Dedifferentiated amniotic fluid mesenchymal stem cell (primary cell): ENCODE measurements at regions not wholly inside any gene's neighbourhood (a gene's known extent, or its start where the extent isn't known, plus 50 kb on each side); places are given as distances from the start of the nearest gene placed in this dataset.
"Not testable (repeated sequence)": the region's sequence is repeated elsewhere in the genome, so short reads cannot be mapped to it uniquely, and the experiment has no call there.

Experiments used
- DNase-seq: peaks from one replicate; pipeline ENCODE4 v3.0.0-alpha.2; 2016; ENCODE audit errors: extremely low spot score

DNA sequence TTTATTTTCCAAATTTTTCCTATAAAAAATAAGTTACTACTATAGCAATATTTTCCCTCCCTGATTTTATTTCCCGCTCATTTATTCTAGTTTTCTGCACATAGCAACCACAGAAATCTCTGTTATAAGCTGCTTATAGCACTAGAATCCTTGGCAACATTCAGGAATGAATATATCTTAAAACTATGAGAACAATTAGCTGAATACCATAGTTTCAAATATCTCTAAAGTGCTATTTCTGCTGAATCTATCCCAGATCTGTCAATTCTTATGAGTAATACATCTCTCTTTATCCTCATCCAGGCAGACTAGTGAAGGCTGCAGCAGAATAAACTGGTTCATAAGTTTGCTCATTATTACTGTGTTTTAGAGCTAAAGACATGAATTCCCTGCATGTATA, 622.9 kb upstream of the DIPK2B start:
- peak; percentile 29 for DNase-seq

DNA sequence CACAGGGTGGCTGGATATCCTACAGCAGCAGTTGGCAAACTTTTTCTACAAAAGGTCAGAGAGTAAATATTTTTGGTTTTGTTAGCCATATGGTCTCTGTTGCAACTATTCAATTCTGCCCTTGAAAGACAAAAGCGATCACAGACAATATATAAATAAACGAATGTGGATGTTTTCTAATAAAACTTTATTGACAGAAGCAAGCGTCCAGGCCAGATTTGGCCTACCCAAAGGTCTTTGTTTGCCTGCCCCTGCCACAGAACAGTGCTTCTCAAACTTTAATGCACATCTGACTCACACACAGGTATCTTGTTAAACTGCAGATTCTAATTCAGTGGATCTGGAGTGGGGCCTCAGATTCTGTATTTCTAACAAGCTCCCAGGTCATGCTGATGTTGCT, 621.4 kb upstream of the DIPK2B start:
- no peak for DNase-seq

DNA sequence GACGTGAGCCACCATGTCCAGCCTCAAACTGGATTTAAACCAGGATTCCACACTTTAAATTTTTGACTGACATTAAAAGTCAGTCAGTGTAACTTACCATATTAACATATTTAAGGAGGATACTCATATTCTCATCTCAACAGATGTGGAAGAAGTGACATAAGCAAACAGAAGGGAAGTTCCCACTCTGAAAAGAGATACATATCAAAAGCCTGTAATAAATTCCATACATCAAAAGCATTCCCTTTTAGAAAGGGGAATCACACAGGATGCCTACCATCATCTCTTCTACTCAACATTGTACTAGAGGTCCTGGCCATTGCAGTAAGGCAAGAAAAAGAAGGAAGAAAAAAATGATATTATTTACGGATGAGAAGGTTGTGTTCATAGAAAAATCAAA, 618.2 kb upstream of the DIPK2B start:
- no peak for DNase-seq

DNA sequence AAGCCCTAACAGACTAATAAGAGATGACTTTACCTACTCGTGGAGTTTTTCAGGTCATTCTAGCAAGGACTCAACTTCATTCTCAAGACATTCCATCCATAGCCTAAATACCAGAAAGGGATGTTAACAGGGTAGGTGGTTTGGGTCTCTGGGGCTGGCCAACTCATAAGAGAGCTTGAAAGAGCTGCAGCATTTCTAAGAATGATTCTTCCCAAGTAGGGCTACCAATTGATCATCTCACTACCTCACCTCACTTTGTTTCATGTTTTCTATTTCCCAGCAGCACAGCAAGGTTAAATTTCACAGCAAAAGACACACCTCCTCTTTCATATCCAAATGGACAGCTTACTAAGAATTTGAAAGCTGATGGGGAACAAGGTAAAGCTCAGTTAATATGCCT, 614.8 kb upstream of the DIPK2B start:
- DNase-seq, result no peak

GRCh38 chrX:45811326-45811725, 610.6 kb upstream of the DIPK2B start:
- DNase-seq, result no peak

DNA sequence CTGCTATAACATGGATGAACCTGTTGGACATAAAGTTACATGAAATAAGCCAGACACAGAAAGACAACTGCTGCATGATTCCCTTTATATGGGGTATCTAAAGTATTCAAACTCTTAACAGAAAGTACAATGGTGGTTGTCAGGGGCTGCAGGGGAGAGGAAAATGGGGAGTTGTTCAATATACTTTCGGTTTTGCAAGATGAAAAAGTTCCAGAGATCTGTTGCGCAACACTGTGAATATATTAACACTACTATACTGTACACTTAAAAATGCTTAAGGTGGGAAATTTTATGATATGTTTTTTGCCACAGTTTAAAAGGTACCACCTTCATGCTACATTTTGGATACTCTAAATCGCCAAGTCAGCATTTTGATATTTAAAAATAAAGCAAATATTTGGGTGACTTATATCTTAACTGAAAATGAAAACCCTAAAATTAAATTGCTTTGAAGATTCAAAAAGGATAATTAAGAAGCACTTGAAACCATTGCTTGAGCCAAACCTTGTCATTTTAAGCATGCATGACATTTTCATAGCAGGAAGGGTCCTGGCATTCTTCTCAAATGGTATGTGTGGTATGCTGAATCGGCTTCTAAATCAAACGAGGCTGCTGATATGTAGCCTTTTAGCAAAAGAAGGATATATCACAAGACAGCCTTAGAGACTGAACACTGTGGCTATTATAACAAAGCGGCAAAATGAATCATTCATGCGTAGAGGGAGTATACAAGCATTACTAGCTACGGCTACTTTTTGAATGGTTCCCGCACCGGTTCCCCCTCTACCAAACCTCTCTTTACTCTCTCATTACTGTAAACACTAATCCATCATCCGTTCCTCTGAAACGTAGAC, 607.1 kb upstream of the DIPK2B start:
- no peak for DNase-seq

DNA sequence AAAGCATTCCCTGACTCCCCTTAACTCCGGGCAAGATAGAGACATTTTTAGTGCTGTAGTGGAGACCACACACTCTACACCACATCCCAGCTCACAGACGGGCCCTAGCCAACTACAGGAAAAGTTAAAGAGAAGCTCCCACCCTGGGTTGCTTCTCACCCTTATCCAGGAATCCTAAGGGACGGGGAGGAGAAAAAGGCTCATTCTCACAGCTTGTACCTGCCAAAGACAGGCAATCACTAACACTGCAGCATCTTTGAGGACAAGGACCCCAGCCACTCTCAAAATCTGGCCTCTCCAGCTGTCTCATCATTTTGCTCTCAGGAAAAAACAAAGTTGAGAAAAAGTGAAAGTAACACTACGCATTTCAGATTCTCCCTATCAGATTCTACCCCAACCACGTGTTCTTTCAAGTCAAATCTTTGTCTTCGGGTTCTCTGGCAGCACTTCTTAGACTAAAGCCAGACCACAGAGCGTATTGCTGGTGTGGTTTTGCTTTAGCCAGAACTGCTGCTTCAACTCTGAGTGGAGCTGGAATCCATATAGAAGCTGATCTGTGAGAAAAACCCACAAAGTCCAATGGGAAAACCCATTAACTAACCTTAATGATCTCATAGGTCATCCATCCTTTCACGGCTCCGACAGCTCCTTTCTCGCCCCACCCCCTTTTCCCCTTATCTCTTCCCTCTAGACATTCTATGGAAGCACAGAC, 605.9 kb upstream of the DIPK2B start:
- DNase-seq, result peak; percentile 69

DNA sequence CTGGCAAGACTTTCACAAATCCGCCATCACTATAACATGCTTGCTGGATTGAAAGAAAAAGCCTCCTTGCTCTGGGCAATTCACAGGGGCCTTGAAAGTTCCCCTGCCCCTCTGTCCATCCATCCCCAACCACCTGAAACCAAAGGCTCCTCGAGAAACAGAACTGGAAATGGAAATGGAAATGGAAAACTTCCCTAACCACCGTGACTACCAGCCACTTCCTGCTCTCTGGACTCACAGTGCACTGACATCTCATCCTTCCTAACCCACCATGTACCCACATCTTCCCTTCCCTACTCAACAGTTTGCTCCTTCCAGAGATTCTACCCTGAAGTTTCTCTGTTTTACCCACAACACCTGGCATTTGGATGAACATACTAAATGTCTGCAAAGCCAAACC, 603.6 kb upstream of the DIPK2B start:
- DNase-seq, result no peak

DNA sequence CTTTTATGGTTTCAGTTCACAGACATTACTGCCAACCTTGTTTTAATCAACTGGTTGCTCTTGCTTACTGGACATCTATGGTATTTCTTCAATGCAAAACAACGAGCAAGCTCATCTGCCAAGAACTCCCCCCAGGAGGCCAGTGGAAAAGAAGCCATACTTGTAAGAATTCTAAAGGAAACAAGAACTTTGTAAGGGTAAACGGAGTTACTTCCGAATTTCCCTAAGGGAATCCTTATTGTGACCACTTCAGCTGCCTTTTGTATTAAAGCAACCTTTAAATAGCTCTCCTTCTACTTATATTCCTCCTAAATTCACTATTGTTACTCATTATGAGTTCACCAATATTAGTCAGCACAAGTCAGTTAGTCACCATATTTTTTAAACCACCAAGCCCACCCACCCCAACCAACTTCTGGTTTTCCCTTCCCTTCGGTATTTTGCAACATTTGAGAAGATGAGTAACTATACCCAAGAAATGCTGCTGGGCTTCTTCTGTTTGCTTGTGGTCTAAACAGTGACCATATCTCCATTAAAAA, 602.8 kb upstream of the DIPK2B start:
- DNase-seq, result peak; percentile 45

GRCh38 chrX:45801554-45801953, 600.9 kb upstream of the DIPK2B start:
- no peak for DNase-seq

DNA sequence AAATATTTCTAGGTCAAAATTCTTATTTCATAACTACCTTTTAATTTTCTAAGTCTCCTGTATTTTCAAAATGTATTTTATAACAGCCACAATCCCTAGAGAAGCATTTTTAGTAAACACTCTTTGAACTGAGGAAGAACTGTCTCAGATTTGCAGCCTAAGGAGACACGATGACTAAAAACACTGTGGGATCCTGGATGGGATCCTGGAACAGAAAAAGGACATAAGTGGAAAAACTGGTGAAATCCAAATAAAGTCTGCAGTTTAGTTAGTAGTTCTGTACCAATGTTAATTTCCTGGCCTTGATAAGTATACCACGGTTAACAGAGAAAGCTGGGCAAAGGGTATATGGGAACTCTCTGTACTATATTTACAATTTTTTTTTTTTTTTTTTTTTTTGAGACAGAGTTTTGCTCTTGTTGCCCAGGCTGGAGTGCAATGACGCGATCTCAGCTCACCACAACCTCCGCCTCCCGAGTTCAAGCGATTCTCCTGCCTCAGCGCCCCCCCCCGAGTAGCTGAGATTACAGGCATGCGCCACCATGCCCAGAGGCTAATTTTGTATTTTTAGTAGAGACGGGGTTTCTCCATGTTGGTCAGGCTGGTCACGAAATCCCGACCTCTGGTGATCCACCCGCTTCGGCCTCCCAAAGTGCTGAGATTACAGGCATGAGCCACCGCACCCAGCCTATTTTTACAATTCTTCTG, 600.2 kb upstream of the DIPK2B start:
- DNase-seq, result not testable (repeated sequence)

DNA sequence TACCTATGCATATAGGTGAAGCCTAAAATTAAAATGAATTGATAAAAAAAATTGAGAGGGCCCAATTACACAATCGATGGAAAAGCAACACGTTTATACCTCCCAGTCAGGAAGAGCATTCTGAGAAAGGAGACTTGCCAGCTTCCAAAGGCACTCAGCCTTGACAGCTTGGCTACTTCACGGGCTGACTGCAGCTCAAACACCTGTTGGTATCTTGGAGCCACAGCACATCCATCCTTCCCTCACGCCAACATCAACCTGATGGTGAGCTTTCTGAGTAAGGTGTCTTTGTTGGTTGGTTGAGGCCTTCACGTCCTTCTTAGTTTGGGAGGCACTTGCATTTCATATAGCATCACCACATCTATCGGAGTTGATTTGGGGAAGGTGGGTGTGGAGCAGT, 598.9 kb upstream of the DIPK2B start:
- no peak for DNase-seq

DNA sequence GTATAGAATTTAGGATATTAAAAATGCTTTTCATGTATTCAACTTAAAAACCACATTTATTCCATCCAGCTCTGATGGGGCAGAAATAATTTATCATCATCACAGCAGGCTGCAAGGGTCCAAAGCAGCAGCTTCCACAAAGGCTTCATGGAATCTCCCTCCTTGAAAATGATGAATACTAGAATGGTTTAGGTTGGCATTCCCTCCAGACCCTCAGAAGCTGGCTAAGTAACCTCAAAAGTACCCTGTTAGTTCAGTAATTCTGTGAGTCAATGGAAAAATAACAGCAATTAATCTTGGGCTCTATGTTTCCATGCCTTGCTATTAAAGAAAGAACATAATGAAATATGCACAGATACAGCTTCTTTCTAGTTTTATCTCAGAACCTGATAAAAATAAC, 594.9 kb upstream of the DIPK2B start:
- DNase-seq, result no peak

DNA sequence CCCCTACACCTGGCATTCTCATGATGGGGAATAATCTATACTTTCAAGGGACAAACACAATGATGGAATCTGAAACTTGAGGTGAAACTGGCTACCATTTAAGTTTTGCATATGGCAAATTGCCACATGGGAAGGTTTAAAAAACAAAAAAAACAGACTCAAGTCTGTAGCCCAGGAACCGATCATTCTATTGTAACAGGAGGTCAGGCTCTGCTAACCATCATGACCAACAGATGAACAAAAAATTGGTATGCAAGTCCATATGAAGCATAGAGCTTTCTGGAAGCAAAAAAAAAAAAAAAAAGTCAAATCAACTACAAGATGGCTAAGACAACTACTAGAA, 594.3 kb upstream of the DIPK2B start:
- no peak for DNase-seq

DNA sequence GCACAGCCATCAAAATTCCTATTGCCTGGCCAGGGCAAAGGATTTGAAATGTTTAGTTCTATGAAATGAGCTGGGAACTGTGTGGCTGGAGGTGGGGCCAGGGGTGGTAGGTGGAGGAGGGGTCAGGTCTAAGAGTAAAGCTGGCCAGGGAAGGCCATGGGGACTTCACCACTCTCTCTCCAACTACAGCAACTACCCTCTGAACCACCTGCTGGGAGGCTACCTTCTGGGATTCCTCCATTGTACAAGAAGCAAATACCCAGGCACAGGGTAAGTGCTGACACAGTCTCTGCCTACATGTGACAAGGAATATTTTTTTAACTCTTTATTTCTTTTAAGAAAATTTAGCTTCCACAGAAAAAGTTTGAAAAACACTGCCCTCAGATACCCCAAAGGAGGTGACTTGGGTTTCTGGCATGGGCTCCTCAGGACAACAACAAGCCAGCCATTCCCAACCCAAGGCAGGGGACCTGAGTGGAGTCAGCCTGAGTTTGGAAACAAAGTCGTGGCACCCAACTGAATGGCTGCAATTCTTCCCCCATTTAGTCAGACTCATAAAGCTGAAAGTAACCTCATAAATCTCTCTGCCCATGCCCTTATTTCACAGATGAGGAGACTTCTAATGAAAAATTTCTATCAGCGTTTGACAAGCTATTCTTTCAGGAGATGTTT, 593.8 kb upstream of the DIPK2B start:
- DNase-seq, result no peak

GRCh38 chrX:45788941-45789348, 588.3 kb upstream of the DIPK2B start:
- DNase-seq, result no peak

DNA sequence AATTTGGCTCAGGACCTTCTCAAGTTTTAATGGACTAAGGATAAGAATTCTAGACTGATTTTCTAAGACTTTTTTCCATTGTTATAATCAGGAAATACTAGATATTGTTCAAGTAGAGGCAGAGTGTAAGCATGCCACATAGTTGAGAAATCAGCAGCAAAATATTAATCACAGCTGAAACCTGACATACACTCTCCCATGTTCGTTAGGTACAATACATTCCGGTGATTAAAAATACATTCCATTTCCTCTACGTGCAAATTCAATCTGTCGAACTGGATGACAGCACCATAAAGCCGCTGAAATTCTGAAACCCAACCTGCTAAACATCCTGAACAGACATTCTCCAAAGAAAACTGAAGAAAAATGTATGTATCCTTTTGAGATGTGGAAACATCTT, 587.6 kb upstream of the DIPK2B start:
- DNase-seq, result no peak

GRCh38 chrX:45784590-45784989, 583.9 kb upstream of the DIPK2B start:
- no peak for DNase-seq

- DNase-seq, result no peak
These were observed 582.3 kb upstream of the DIPK2B start for GRCh38 chrX:45783002-45783401.

GRCh38 chrX:45781901-45782553, 581.4 kb upstream of the DIPK2B start:
- peak; percentile 73 for DNase-seq

GRCh38 chrX:45778616-45779015, 577.9 kb upstream of the DIPK2B start:
- DNase-seq, result no peak
